ENCODE measurements at regions not wholly inside any gene's neighbourhood (a gene's known extent, or its start where the extent isn't known, plus 50 kb on each side); places are given as distances from the start of the nearest gene placed in this dataset.
"Not testable (repeated sequence)": the region's sequence is repeated elsewhere in the genome, so short reads cannot be mapped to it uniquely, and the experiment has no call there.

DNA sequence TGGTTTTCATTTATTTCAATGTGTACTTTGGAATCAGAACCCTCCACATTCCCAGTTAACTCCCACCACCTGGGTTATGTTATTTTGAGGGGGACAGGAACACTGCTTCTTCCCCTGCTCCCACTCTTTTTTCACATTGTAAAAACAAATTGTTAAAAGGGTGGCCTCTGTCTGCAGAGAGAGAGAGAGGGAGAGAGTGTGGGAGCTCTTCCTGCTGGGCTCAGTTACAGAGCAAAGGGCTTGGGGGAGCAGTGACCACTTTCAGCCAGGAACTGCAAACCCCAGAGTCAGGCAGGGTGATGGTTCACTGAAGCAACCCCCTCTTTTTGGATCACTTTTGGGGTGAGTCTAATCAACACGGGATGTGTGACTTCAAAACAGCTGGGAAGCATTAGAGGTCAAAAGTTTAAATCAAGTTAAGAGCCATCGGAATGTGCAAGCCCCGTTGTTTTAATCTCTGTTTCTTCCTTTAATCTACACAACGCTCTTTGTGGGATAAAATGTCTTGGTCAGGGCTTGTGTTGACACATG is 577.0 kb upstream of the CDH11 start:
- DNase-seq (ENCODE audit: insufficient read length, low spot score) (no peak), FAIRE-seq (no peak)
- TF ChIP-seq, protein P1, sequence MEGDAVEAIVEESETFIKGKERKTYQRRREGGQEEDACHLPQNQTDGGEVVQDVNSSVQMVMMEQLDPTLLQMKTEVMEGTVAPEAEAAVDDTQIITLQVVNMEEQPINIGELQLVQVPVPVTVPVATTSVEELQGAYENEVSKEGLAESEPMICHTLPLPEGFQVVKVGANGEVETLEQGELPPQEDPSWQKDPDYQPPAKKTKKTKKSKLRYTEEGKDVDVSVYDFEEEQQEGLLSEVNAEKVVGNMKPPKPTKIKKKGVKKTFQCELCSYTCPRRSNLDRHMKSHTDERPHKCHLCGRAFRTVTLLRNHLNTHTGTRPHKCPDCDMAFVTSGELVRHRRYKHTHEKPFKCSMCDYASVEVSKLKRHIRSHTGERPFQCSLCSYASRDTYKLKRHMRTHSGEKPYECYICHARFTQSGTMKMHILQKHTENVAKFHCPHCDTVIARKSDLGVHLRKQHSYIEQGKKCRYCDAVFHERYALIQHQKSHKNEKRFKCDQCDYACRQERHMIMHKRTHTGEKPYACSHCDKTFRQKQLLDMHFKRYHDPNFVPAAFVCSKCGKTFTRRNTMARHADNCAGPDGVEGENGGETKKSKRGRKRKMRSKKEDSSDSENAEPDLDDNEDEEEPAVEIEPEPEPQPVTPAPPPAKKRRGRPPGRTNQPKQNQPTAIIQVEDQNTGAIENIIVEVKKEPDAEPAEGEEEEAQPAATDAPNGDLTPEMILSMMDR (IDR thresholded peaks at IDR 0.05; ENCODE audit: insufficient read depth, missing control alignments) = no peak

DNA sequence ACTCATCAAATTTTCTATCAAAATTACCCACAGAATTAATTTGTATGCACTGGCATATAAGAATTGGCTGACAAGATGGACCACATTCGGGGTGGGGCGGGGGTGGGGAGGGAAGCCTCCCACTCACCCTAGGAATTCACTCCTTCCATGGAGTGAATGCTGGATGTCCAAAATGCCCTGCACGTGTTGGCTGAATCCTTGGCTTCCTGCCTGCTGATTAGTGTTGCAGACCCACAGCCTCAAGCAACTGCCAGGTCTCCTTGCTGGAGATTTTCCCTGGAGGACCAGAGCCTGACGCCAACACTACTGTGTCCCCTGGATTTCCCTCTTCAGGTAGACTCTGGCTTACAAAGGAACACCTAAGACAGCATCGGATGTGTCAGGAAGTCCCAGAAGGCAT is 575.7 kb upstream of the CDH11 start:
- TF ChIP-seq, protein P1 (IDR thresholded peaks at IDR 0.05; ENCODE audit: insufficient read depth, missing control alignments) = no peak
- no peak for DNase-seq (ENCODE audit: insufficient read length, low spot score)
- FAIRE-seq = no peak

DNA sequence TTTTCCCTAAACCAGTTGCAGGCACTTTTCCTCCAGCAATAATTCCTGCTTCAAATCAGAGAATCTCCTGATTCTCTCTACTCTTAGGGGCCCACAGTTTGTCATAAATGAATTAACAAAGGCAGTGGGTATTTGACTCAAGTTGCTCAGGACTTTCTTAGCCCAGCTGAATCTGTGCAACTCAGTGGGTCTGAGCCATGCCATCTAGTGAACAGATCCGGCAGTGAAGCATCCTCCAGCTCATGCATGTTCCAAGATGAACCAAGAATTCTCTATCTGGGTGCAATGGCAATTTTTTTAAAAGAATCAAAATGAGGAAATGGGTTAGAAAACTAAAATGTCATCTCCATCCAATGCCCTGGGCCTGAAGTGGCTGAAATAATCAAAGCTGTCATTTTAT is 575.2 kb upstream of the CDH11 start:
- DNase-seq (ENCODE audit: insufficient read length, low spot score) (no peak), FAIRE-seq (no peak)
- TF ChIP-seq, protein P1 (IDR thresholded peaks at IDR 0.05; ENCODE audit: insufficient read depth, missing control alignments) = no peak

DNA sequence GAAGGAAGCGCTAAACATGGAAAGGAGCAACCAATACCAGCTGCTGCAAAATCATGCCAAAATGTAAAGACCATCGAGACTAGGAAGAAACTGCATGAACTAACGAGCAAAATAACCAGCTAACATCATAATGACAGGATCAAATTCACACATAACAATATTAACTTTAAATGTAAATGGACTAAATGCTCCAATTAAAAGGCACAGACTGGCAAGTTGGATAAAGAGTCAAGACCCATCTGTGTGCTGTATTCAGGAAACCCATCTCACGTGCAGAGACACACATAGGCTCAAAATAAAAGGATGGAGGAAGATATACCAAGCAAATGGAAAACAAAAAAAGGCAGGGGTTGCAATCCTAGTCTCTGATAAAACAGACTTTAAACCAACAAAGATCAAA is 570.0 kb upstream of the CDH11 start:
- DNase-seq (ENCODE audit: insufficient read length, low spot score); FAIRE-seq: not testable (repeated sequence)

DNA sequence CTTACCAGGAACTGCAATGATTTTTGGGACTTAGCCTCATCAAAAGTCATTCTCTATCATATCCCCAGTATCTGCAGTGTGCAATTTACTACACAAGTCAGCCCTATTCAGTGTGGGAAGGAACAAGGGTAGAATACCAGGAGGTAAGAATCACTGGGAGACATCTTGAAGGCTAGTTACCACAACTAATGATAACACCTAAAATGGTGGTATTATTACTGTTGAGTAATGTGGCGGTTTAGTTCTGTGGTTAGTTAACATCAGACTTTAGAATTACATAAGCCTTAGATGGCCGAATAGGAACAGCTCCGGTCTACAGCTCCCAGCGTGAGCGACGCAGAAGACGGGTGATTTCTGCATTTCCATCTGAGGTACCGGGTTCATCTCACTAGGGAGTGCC is 567.9 kb upstream of the CDH11 start:
- FAIRE-seq (no peak), DNase-seq (ENCODE audit: insufficient read length, low spot score) (no peak)
- TF ChIP-seq, protein P1 (IDR thresholded peaks at IDR 0.05; ENCODE audit: insufficient read depth, missing control alignments) = no peak

DNA sequence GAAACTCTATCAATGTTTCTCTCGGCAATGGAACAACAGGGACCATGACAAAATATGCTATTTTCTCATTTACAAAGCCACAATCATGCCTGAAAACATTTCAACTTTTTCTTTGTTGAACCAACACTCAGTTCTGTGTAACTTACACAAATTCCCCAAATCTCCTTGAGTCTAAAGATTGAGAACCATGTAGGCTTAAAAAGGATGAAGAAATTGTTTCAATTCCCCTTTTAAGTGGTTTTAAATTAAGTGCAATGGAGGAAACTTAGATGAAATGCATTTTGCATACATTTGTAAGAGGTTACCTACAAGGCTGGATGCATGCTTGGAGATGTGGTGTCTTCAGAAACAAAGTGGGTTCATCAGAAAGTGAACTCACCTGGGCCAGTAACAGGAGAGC is 566.4 kb upstream of the CDH11 start:
- no peak for DNase-seq (ENCODE audit: insufficient read length, low spot score)
- TF ChIP-seq, protein P1 (IDR thresholded peaks at IDR 0.05; ENCODE audit: insufficient read depth, missing control alignments) = no peak
- no peak for FAIRE-seq

DNA sequence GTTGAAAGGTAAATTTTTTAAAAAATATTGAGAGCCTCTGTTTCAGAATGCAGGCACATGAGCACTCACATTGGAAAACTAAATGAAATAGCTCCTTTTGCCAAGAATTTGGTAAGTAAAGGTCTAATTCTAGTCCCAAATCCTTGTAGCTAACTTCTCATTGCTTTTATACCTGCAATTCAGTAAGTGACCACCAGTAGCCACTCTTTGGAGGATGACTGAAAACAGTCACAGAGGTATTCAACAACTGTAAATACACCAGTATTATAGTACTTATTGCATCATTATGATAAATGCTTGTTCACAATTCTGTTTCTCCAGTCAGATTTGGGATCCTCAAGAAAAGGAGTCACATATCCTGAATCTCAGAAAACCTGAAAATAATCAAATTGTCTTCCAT is 562.4 kb upstream of the CDH11 start:
- FAIRE-seq = no peak
- DNase-seq (ENCODE audit: insufficient read length, low spot score) = no peak
- TF ChIP-seq, protein P1 (IDR thresholded peaks at IDR 0.05; ENCODE audit: insufficient read depth, missing control alignments) = no peak

DNA sequence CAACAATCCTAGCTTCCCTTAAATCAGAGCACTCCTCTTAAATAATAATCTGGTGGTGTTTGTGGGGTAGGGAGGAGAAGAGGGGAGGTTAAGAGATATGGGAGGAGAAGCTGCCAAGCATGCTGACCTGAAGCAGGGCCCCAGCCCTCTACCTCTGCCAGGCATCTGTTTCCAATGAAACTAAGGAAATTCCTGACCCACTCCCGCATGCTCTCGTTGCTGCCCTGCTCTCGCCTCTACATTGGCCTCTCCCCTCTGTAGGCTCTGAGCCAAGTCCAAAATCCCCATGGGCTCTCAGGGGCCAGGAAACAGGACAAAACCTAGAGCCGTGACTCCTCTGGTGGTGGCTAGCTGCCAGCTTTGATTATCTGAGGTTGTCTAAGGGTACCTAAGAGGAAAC is 559.5 kb upstream of the CDH11 start:
- FAIRE-seq (no peak), DNase-seq (ENCODE audit: insufficient read length, low spot score) (no peak)
- TF ChIP-seq, protein P1 (IDR thresholded peaks at IDR 0.05; ENCODE audit: insufficient read depth, missing control alignments) = no peak

Data from D721Med (cell line).